Lower leg skin (tissue), 4 donors: ENCODE measurements at regions not wholly inside any gene's neighbourhood (a gene's known extent, or its start where the extent isn't known, plus 50 kb on each side); places are given as distances from the start of the nearest gene placed in this dataset.

Experiments
- DNase-seq, 2 donors: peaks; one replicate each; pipeline ENCODE4 v3.0.0-alpha.2; 2019; ENCODE audit warnings: low spot score in 2 of 2
- H3K4me3 ChIP-seq: fragments of 200-600 bp; sonication (generic); 2 replicates; pipeline ENCODE4 v1.5.1; 2017; ENCODE audit warnings: mild to moderate bottlenecking, low read depth; ENCODE audit not compliant: poor library complexity, severe bottlenecking
- POLR2A ChIP-seq, 2 donors: fragments of 450-650 bp; IDR thresholded peaks; one replicate each; pipeline ENCODE4 v1.6.1; 2016 to 2017; ENCODE audit warnings: antibody characterized with exemption in 2 of 2, mild to moderate bottlenecking in 1 of 2, moderate library complexity in 1 of 2
- WGBS, 2 donors: methylation state at CpG; one replicate each; pipeline ENCODE4 v1.1.5; 2018; 5-methylcytosine and 5-hydroxymethylcytosine counted together
- intact Hi-C: fragments of 100-400 bp; cut with DNase I; formaldehyde crosslinking; loops from one replicate; pipeline ENCODE4 v1.15.0; 2023; ENCODE audit warnings: low total_unique reads
- TF ChIP-seq, protein P1 (sequence below), 3 donors: fragments of 450-650 bp; IDR thresholded peaks; one replicate each; pipeline ENCODE4 v1.5.1; 2016; ENCODE audit warnings: antibody characterized with exemption in 3 of 3, mild to moderate bottlenecking in 3 of 3, moderate library complexity in 2 of 3

GRCh38 chr7:135308583-135309327, 75.1 kb downstream of the STRA8 start:
- intact Hi-C loops: no loop called here
- WGBS, 2 donors: 90 to 93% methylated on average over 4 of the region's 4 CpGs
- no peak for TF ChIP-seq POLR2A (IDR thresholded peaks at IDR 0.05)
- TF ChIP-seq, protein P1, sequence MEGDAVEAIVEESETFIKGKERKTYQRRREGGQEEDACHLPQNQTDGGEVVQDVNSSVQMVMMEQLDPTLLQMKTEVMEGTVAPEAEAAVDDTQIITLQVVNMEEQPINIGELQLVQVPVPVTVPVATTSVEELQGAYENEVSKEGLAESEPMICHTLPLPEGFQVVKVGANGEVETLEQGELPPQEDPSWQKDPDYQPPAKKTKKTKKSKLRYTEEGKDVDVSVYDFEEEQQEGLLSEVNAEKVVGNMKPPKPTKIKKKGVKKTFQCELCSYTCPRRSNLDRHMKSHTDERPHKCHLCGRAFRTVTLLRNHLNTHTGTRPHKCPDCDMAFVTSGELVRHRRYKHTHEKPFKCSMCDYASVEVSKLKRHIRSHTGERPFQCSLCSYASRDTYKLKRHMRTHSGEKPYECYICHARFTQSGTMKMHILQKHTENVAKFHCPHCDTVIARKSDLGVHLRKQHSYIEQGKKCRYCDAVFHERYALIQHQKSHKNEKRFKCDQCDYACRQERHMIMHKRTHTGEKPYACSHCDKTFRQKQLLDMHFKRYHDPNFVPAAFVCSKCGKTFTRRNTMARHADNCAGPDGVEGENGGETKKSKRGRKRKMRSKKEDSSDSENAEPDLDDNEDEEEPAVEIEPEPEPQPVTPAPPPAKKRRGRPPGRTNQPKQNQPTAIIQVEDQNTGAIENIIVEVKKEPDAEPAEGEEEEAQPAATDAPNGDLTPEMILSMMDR (IDR thresholded peaks at IDR 0.05): no peak

More at GRCh38 chr7:135308583-135309327, 75.1 kb downstream of the STRA8 start:
- DNase-seq: peak in 1 of 2 donors; percentile 31
- H3K4me3 ChIP-seq: no peak overlapping the region
